K562 (cell line): ENCODE measurements at regions not wholly inside any gene's neighbourhood (a gene's known extent, or its start where the extent isn't known, plus 50 kb on each side); places are given as distances from the start of the nearest gene placed in this dataset.

Experiments used
- ATAC-seq: fragments of 200-7000 bp; cut with Tn5 transposase; 3 replicates; pipeline ENCODE4 v1.9.1; 2020; ENCODE audit warnings: moderate library complexity
- BruUV-seq: library from RNA; stranded (reverse); fragments of 400-500 nt; replicated peaks from 2 replicates; lab custom pipeline; 2021; lab: Mats Ljungman, UMichigan
- CTCF ChIA-PET: fragments of 300-600 bp; formaldehyde crosslinking; extraction: SDS; loops from one replicate; lab custom pipeline; 2021; ENCODE audit warnings: low intra/inter-chr PET ratio; lab: Yijun Ruan, JAX
- POLR2A ChIA-PET: fragments of 300-600, 350-650 bp; sonication (Branson Sonifier 250); formaldehyde crosslinking; extraction: SDS; loops from one replicate; lab custom pipeline; 2021; ENCODE audit warnings: antibody characterized with exemption, inconsistent platforms; lab: Yijun Ruan, JAX
- DNase-seq, 4 experiments: peaks; one replicate each; pipeline versions ENCODE4 v3.0.0 to v3.0.0-alpha.2; 2011 to 2018; ENCODE audit warnings: low spot score in 3 of 4, mixed read lengths in 3 of 4; ENCODE audit errors: extremely low read depth in 1 of 4
- FAIRE-seq: peaks from 2 replicates; lab custom pipeline; 2011; peaks lifted over from hg19 to GRCh38; lab: Jason Lieb, UNC
- H2AFZ ChIP-seq: 2 replicates; pipeline ENCODE4 v1.6.0; 2011; ENCODE audit warnings: low read depth, low read length, control low read depth, inconsistent platforms
- H3K27ac ChIP-seq: fragments of 200-600 bp; 3 replicates; pipeline ENCODE4 v1.8.0; 2011; ENCODE audit warnings: low read depth, mild to moderate bottlenecking, control low read depth, inconsistent platforms, low read length, moderate library complexity, mixed read lengths; ENCODE audit errors: extremely low read depth
- H3K27me3 ChIP-seq, 2 experiments: fragments of 300-600 bp in 1 of 2; 2 replicates in 1 of 2; 3 replicates in 1 of 2; pipeline versions ENCODE4 v1.6.0 to v1.8.0; 2011; ENCODE audit warnings: inconsistent platforms in 2 of 2, low read length in 2 of 2, mild to moderate bottlenecking in 1 of 2, mixed read lengths in 1 of 2, moderate library complexity in 1 of 2; ENCODE audit not compliant: control insufficient read depth in 2 of 2, insufficient read depth in 2 of 2
- H3K36me3 ChIP-seq: fragments of 300-600 bp; 3 replicates; pipeline ENCODE4 v1.8.0; 2011; ENCODE audit warnings: mild to moderate bottlenecking, low read length, inconsistent platforms; ENCODE audit not compliant: control insufficient read depth, insufficient read depth
- H3K4me1 ChIP-seq, 2 experiments: fragments of 200-600 bp in 1 of 2; replicated peaks in 1 of 2; 2 replicates in 1 of 2; 3 replicates in 1 of 2; pipeline versions ENCODE4 v1.5.1 to v1.8.0; 2011; ENCODE audit warnings: inconsistent platforms in 2 of 2, low read length in 2 of 2, mild to moderate bottlenecking in 1 of 2, mixed read lengths in 1 of 2, moderate library complexity in 1 of 2; ENCODE audit not compliant: control insufficient read depth in 2 of 2, insufficient read depth in 2 of 2
- H3K4me2 ChIP-seq: 2 replicates; pipeline ENCODE4 v1.6.1; 2011; ENCODE audit warnings: low read length, control low read depth, inconsistent platforms, mixed read lengths; ENCODE audit not compliant: insufficient read depth
- H3K4me3 ChIP-seq: fragments of 200-600 bp; sonication (generic), shearing (Covaris generic); 2 replicates; pipeline ENCODE4 v1.5.1; 2016; ENCODE audit warnings: control low read depth, inconsistent platforms
- H3K79me2 ChIP-seq: fragments of 200-600 bp; 3 replicates; pipeline ENCODE4 v1.8.0; 2011; ENCODE audit warnings: low read length, inconsistent platforms; ENCODE audit not compliant: control insufficient read depth, insufficient read depth
- H3K9ac ChIP-seq, 2 experiments: 2 replicates each; pipeline versions ENCODE4 v1.6.0 to v1.6.1; 2011; ENCODE audit warnings: low read depth in 2 of 2, low read length in 2 of 2, control low read depth in 1 of 2, inconsistent platforms in 1 of 2, mild to moderate bottlenecking in 1 of 2, mixed read lengths in 1 of 2; ENCODE audit not compliant: insufficient read depth in 1 of 2
- H3K9me1 ChIP-seq: one replicate; pipeline ENCODE4 v1.6.0; 2011; ENCODE audit warnings: inconsistent platforms, mild to moderate bottlenecking, low read length, moderate library complexity; ENCODE audit not compliant: control insufficient read depth, insufficient read depth
- H3K9me3 ChIP-seq: replicated peaks from 2 replicates; pipeline ENCODE4 v1.5.1; 2011; ENCODE audit warnings: low read depth, low read length, inconsistent platforms; ENCODE audit not compliant: control insufficient read depth, insufficient read depth
- H4K20me1 ChIP-seq: replicated peaks from 2 replicates; pipeline ENCODE4 v1.6.1; 2011; ENCODE audit warnings: low read length, inconsistent platforms, mixed read lengths; ENCODE audit not compliant: control insufficient read depth, insufficient read depth
- ATF3 ChIP-seq, 2 experiments: fragments of 450-650 bp in 1 of 2; sonication (generic) in 1 of 2; formaldehyde crosslinking in 1 of 2; IDR thresholded peaks in 1 of 2; conservative IDR thresholded peaks in 1 of 2; 2 replicates each; pipeline versions ENCODE4 v1.6.1 to v1.8.1; 2016 to 2023; ENCODE audit warnings: mild to moderate bottlenecking in 2 of 2, moderate library complexity in 2 of 2, inconsistent platforms in 1 of 2, missing genetic modification reagents in 1 of 2
- BMI1 ChIP-seq: fragments of 150-350 bp; IDR thresholded peaks from 2 replicates; pipeline ENCODE4 v1.6.1; 2014; ENCODE audit warnings: low read length
- FOSL1 ChIP-seq: fragments of 200-800 bp; sonication (Bioruptor generic); conservative IDR thresholded peaks from 2 replicates; pipeline ENCODE4 v1.6.1; 2016; ENCODE audit warnings: missing genetic modification characterization, missing compliant biosample characterization
- JUN ChIP-seq, 2 experiments: sonication (generic) in 1 of 2; formaldehyde crosslinking in 1 of 2; IDR thresholded peaks; 2 replicates each; pipeline versions ENCODE4 v1.6.1 to v1.8.0; 2012 to 2022; ENCODE audit warnings: borderline replicate concordance in 2 of 2, mild to moderate bottlenecking in 2 of 2, improper control_type of control experiment in 1 of 2, low read depth in 1 of 2, low read length in 1 of 2, missing genetic modification reagents in 1 of 2
- JUND ChIP-seq, 2 experiments: IDR thresholded peaks; 2 replicates in 1 of 2; 3 replicates in 1 of 2; pipeline ENCODE4 v1.6.1; 2011; ENCODE audit warnings: borderline replicate concordance in 2 of 2, low read depth in 2 of 2, low read length in 2 of 2, improper control_type of control experiment in 1 of 2, missing biosample characterization in 1 of 2, missing genetic modification characterization in 1 of 2, missing genetic modification reagents in 1 of 2
- PKNOX1 ChIP-seq: fragments of 450-650 bp; IDR thresholded peaks from 2 replicates; pipeline ENCODE4 v1.6.1; 2016
- POLR3G ChIP-seq: IDR thresholded peaks from 2 replicates; pipeline ENCODE4 v1.6.1; 2011; ENCODE audit not compliant: insufficient read length, insufficient replicate concordance; ENCODE audit errors: extremely low read depth
- WGBS: fragments of 100-300 bp; shearing (Covaris generic); methylation state at CpG from one replicate; pipeline ENCODE4 v1.1.6; 2016; ENCODE audit warnings: low coverage, mixed read lengths; ENCODE audit not compliant: insufficient coverage; ENCODE audit errors: missing lambda C conversion rate; 5-methylcytosine and 5-hydroxymethylcytosine counted together
- in situ Hi-C: fragments of 300-500 bp; cut with MboI; formaldehyde crosslinking; loops from 4 replicates; pipeline ENCODE4 v1.15.0; 2018; ENCODE audit warnings: inconsistent platforms, mixed read lengths
- intact Hi-C: fragments of 100-400 bp; cut with micrococcal nuclease; formaldehyde crosslinking; loops from 2 replicates; pipeline ENCODE4 v1.14.2; 2022

- 0% methylated on average over 4 of the region's 4 CpGs for WGBS
- no peak for ATAC-seq
- H2AFZ ChIP-seq, result no peak overlapping the region
- CTCF ChIA-PET, result no interaction called here
- no peaks in the 10 kb centered on the region for H3K27me3 ChIP-seq
- H3K9me1 ChIP-seq, result no peaks in the 10 kb centered on the region
- H3K4me2 ChIP-seq, result no peak overlapping the region
- intact Hi-C loops, result no loop called here
- H3K9me3 ChIP-seq, result no peaks in the 10 kb centered on the region
- H3K27ac ChIP-seq, result no peak overlapping the region
- no peaks in the 10 kb centered on the region for H3K4me1 ChIP-seq
- FAIRE-seq, result no peak
- in situ Hi-C loops, result no loop called here
- H3K79me2 ChIP-seq, result no peaks in the 10 kb centered on the region
- H3K36me3 ChIP-seq, result no peaks in the 10 kb centered on the region
- DNase-seq, result peak in 3 of 4 experiments; percentile 4 to 28 (median 11)
- no peak overlapping the region for H3K9ac ChIP-seq
- H4K20me1 ChIP-seq, result no peaks in the 10 kb centered on the region
- peak; percentile 48; the same call in 1 of the 2 replicates for TF ChIP-seq PKNOX1
- no peak for TF ChIP-seq BMI1
- peak; percentile 99 for TF ChIP-seq FOSL1 (tag)
- TF ChIP-seq JUND (IDR thresholded peaks at IDR 0.05; ENCODE audit: borderline replicate concordance, low read depth, low read length), result peak; percentile 79
- peak; percentile 88; the same call in 2 of the 3 replicates for TF ChIP-seq JUND (tag; IDR thresholded peaks at IDR 0.05; ENCODE audit: borderline replicate concordance, low read depth, low read length)
- peak; percentile 63; the same call in 1 of the 2 replicates for TF ChIP-seq JUN (IDR thresholded peaks at IDR 0.05; ENCODE audit: borderline replicate concordance, low read depth, low read length)
- TF ChIP-seq JUN (CRISPR knock-in tag; IDR thresholded peaks at IDR 0.05; ENCODE audit: borderline replicate concordance), result no peak
- peak; percentile 73 for TF ChIP-seq ATF3 (IDR thresholded peaks at IDR 0.05)
- no peak for TF ChIP-seq ATF3 (CRISPR knock-in tag; conservative IDR thresholded peaks at IDR 0.05)
- TF ChIP-seq POLR3G, result no peak
- POLR2A ChIA-PET, result no interaction called here
- no peak overlapping the region for H3K4me3 ChIP-seq
- no TSS peak for BruUV-seq
Observed at GRCh38 chr4:177596035-177596434, 153.8 kb upstream of the AGA start.
